Skeletal muscle satellite cell (primary cell): ENCODE measurements at regions not wholly inside any gene's neighbourhood (a gene's known extent, or its start where the extent isn't known, plus 50 kb on each side); places are given as distances from the start of the nearest gene placed in this dataset.
"Not testable (repeated sequence)": the region's sequence is repeated elsewhere in the genome, so short reads cannot be mapped to it uniquely, and the experiment has no call there.

Experiments used
- H3K27me3 ChIP-seq: 2 replicates; pipeline ENCODE4 v1.7.0; 2013; ENCODE audit warnings: low read length; ENCODE audit not compliant: control insufficient read depth, insufficient read depth
- H3K36me3 ChIP-seq: 2 replicates; pipeline ENCODE4 v1.7.0; 2013; ENCODE audit warnings: mild to moderate bottlenecking, control low read depth, low read length; ENCODE audit not compliant: insufficient read depth
- H3K4me1 ChIP-seq: 2 replicates; pipeline ENCODE4 v1.7.0; 2013; ENCODE audit warnings: low read length; ENCODE audit not compliant: control insufficient read depth, insufficient read depth
- H3K4me2 ChIP-seq: 2 replicates; pipeline ENCODE4 v1.7.0; 2013; ENCODE audit warnings: mild to moderate bottlenecking, low read length
- H3K4me3 ChIP-seq: 2 replicates; pipeline ENCODE4 v1.7.0; 2013; ENCODE audit warnings: low read length
- H3K9ac ChIP-seq: 2 replicates; pipeline ENCODE4 v1.7.0; 2013; ENCODE audit warnings: mild to moderate bottlenecking, low read depth, low read length, moderate library complexity
- H3K9me3 ChIP-seq: replicated peaks from 2 replicates; pipeline ENCODE4 v1.7.0; 2013; ENCODE audit warnings: mild to moderate bottlenecking, control low read depth, low read length

GRCh38 chr2:36223259-36223658 is 132.3 kb upstream of the CRIM1 start:
- H3K36me3 ChIP-seq: no peaks in the 10 kb centered on the region
- peaks cover 5% of the 10 kb centered on the region for H3K27me3 ChIP-seq
- no peaks in the 10 kb centered on the region for H3K4me1 ChIP-seq
- H3K4me3 ChIP-seq: no peak overlapping the region
- H3K4me2 ChIP-seq: no peak overlapping the region
- H3K9me3 ChIP-seq: no peaks in the 10 kb centered on the region
- H3K9ac ChIP-seq: no peak overlapping the region

- Histone ChIP-seq H3K27me3 (peaks cover 5% of the 10 kb centered on the region), H3K4me2 (no peak overlapping the region), H3K9me3 (no peaks in the 10 kb centered on the region), H3K4me3 (no peak overlapping the region), H3K4me1 (no peaks in the 10 kb centered on the region), H3K36me3 (no peaks in the 10 kb centered on the region), H3K9ac (no peak overlapping the region)
Measured at GRCh38 chr2:36222485-36222884, 133.1 kb upstream of the CRIM1 start.

GRCh38 chr2:36214691-36215090 is 140.9 kb upstream of the CRIM1 start:
- Histone ChIP-seq H3K4me3 (no peak overlapping the region), H3K9me3 (no peaks in the 10 kb centered on the region)

GRCh38 chr2:36203366-36203765 is 152.2 kb upstream of the CRIM1 start:
- Histone ChIP-seq H3K27me3 (peaks cover 7% of the 10 kb centered on the region), H3K9me3 (no peaks in the 10 kb centered on the region), H3K4me1 (no peaks in the 10 kb centered on the region), H3K4me3 (no peak overlapping the region), H3K36me3 (no peaks in the 10 kb centered on the region), H3K9ac (no peak overlapping the region), H3K4me2 (no peak overlapping the region)

More at GRCh38 chr2:36214691-36215090, 140.9 kb upstream of the CRIM1 start:
- Histone ChIP-seq H3K27me3 (no peaks in the 10 kb centered on the region), H3K36me3 (no peaks in the 10 kb centered on the region), H3K4me2 (no peak overlapping the region), H3K9ac (no peak overlapping the region), H3K4me1 (no peaks in the 10 kb centered on the region)

- Histone ChIP-seq H3K4me2 (no peak overlapping the region), H3K27me3 (no peaks in the 10 kb centered on the region), H3K4me1 (no peaks in the 10 kb centered on the region), H3K9me3 (no peaks in the 10 kb centered on the region), H3K36me3 (no peaks in the 10 kb centered on the region), H3K9ac (no peak overlapping the region), H3K4me3 (no peak overlapping the region)
Measured at GRCh38 chr2:36197181-36197971, 158.2 kb upstream of the CRIM1 start.

- H3K36me3 ChIP-seq: no peaks in the 10 kb centered on the region
- H3K4me1 ChIP-seq: no peaks in the 10 kb centered on the region
- H3K27me3 ChIP-seq: no peaks in the 10 kb centered on the region
- H3K9ac ChIP-seq: no peak overlapping the region
- no peak overlapping the region for H3K4me3 ChIP-seq
- H3K9me3 ChIP-seq: no peaks in the 10 kb centered on the region
- H3K4me2 ChIP-seq: no peak overlapping the region
Measured at GRCh38 chr2:36193680-36194079, 161.9 kb upstream of the CRIM1 start.

- Histone ChIP-seq H3K27me3 (no peaks in the 10 kb centered on the region), H3K4me1 (no peaks in the 10 kb centered on the region), H3K36me3 (no peaks in the 10 kb centered on the region), H3K4me2 (no peak overlapping the region), H3K9ac (no peak overlapping the region), H3K9me3 (no peaks in the 10 kb centered on the region), H3K4me3 (no peak overlapping the region)
Measured at GRCh38 chr2:36192983-36193382, 162.6 kb upstream of the CRIM1 start.

- Histone ChIP-seq H3K9me3 (no peaks in the 10 kb centered on the region), H3K27me3 (no peaks in the 10 kb centered on the region)
Measured at GRCh38 chr2:36190097-36190496, 165.5 kb upstream of the CRIM1 start.

GRCh38 chr2:36185624-36186023 is 170.0 kb upstream of the CRIM1 start:
- Histone ChIP-seq H3K4me2 (no peak overlapping the region), H3K4me3 (no peak overlapping the region), H3K9ac (no peak overlapping the region), H3K9me3 (no peaks in the 10 kb centered on the region), H3K4me1 (no peaks in the 10 kb centered on the region), H3K36me3 (no peaks in the 10 kb centered on the region), H3K27me3 (no peaks in the 10 kb centered on the region)

More at GRCh38 chr2:36190097-36190496, 165.5 kb upstream of the CRIM1 start:
- Histone ChIP-seq H3K4me1 (no peaks in the 10 kb centered on the region), H3K9ac (no peak overlapping the region), H3K4me2 (no peak overlapping the region), H3K36me3 (no peaks in the 10 kb centered on the region), H3K4me3 (no peak overlapping the region)

- Histone ChIP-seq H3K27me3 (no peaks in the 10 kb centered on the region), H3K4me2 (no peak overlapping the region), H3K36me3 (no peaks in the 10 kb centered on the region), H3K9ac (no peak overlapping the region), H3K4me1 (no peaks in the 10 kb centered on the region), H3K4me3 (no peak overlapping the region), H3K9me3 (no peaks in the 10 kb centered on the region)
Measured at GRCh38 chr2:36184848-36185247, 170.7 kb upstream of the CRIM1 start.

GRCh38 chr2:36180789-36181482 is 174.6 kb upstream of the CRIM1 start:
- H3K4me3 ChIP-seq, H3K9me3 ChIP-seq, H3K4me1 ChIP-seq, H3K36me3 ChIP-seq, H3K9ac ChIP-seq, H3K4me2 ChIP-seq, H3K27me3 ChIP-seq: not testable (repeated sequence)

GRCh38 chr2:36180293-36180692 is 175.3 kb upstream of the CRIM1 start:
- not testable (repeated sequence) for H3K9me3 ChIP-seq, H3K9ac ChIP-seq, H3K4me2 ChIP-seq, H3K27me3 ChIP-seq, H3K36me3 ChIP-seq, H3K4me1 ChIP-seq, H3K4me3 ChIP-seq
